ENCODE measurements at regions not wholly inside any gene's neighbourhood (a gene's known extent, or its start where the extent isn't known, plus 50 kb on each side); places are given as distances from the start of the nearest gene placed in this dataset.
A peak's percentile ranks its signal among the peaks of the same experiment; 100 is the strongest.
"Not testable (repeated sequence)": the region's sequence is repeated elsewhere in the genome, so short reads cannot be mapped to it uniquely, and the experiment has no call there.

DNA sequence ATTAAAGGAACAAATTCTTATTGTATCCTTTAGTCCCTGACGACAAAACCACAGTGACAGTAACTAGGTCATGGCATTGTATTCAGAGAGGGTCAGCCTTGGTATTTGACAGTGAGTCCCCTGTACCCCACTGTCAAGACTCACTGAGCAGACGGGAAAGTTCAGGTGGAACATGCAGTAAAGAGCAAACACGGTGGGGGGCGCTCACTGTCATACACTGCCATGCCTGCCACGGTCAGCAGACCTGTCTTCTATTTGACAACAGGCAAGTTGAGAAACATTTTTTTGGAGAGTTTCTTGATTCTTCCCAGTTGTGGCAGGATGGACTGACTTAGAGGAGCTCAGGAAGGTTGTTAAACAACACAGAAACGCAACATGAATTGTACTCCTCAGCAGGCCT lies 681.6 kb downstream of the KCNJ18 start:
- Mint-ChIP-seq H3K27me3 (ENCODE audit: insufficient read depth, low read depth) (no peaks in the 10 kb centered on the region), H3K36me3 (no peaks in the 10 kb centered on the region), H3K9me3 (peaks cover 45% of the 10 kb centered on the region), H3K27ac (no peak overlapping the region), H3K4me1 (no peaks in the 10 kb centered on the region), H3K4me3 (no peak overlapping the region)
- Histone ChIP-seq H4K20me1 (ENCODE audit: low read depth) (no peaks in the 10 kb centered on the region), H3K27me3 (no peaks in the 10 kb centered on the region), H3F3A (ENCODE audit: low read depth) (no peaks in the 10 kb centered on the region), H3K27ac (no peak overlapping the region), H3K79me2 (ENCODE audit: low read depth) (no peaks in the 10 kb centered on the region), H3K4me1 (no peaks in the 10 kb centered on the region), H3K4me3 (no peak overlapping the region), H3K9ac (no peak overlapping the region), H3K9me3 (ENCODE audit: low read depth) (peaks cover 9% of the 10 kb centered on the region), H2AFZ (replicated peaks) (no peak overlapping the region), H3K36me3 (no peaks in the 10 kb centered on the region), H3K4me2 (no peak overlapping the region)
- no peak for TF ChIP-seq EZH2 (IDR thresholded peaks at IDR 0.05)
- TF ChIP-seq, protein P1, sequence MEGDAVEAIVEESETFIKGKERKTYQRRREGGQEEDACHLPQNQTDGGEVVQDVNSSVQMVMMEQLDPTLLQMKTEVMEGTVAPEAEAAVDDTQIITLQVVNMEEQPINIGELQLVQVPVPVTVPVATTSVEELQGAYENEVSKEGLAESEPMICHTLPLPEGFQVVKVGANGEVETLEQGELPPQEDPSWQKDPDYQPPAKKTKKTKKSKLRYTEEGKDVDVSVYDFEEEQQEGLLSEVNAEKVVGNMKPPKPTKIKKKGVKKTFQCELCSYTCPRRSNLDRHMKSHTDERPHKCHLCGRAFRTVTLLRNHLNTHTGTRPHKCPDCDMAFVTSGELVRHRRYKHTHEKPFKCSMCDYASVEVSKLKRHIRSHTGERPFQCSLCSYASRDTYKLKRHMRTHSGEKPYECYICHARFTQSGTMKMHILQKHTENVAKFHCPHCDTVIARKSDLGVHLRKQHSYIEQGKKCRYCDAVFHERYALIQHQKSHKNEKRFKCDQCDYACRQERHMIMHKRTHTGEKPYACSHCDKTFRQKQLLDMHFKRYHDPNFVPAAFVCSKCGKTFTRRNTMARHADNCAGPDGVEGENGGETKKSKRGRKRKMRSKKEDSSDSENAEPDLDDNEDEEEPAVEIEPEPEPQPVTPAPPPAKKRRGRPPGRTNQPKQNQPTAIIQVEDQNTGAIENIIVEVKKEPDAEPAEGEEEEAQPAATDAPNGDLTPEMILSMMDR (IDR thresholded peaks at IDR 0.05) = no peak
- no peak for TF ChIP-seq EZH2phosphoT487 (IDR thresholded peaks at IDR 0.05)
- no peak for DNase-seq (ENCODE audit: low spot score)

DNA sequence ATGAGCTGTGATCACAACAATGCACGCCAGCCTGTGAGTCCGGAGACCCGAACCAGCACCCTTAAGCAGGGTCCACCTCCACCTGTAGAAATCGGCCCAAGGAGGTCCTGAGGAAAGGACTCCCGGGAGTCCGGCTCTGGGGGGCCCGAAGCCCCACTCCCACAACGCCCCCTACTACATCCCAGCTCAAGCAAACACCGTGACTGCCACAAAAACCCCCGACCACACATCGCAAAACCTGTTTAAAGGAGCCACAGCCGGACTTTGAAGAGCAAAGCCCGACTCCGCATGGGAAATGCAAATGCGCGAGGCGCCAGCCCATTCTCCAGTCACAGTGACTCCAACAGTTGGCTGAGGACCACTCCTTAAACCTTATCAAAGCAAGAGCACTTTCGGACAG lies 682.4 kb downstream of the KCNJ18 start:
- H3K36me3 Mint-ChIP-seq = no peaks in the 10 kb centered on the region
- H3K4me2 ChIP-seq = no peak overlapping the region
- no peak overlapping the region for H3K9ac ChIP-seq
- H3K4me1 Mint-ChIP-seq = no peaks in the 10 kb centered on the region
- H3K79me2 ChIP-seq (ENCODE audit: low read depth) = no peaks in the 10 kb centered on the region
- H3K27ac Mint-ChIP-seq = no peak overlapping the region
- H3F3A ChIP-seq (ENCODE audit: low read depth) = no peaks in the 10 kb centered on the region
- no peak for DNase-seq (ENCODE audit: low spot score)
- H3K9me3 Mint-ChIP-seq = peaks cover 42% of the 10 kb centered on the region
- H3K4me3 ChIP-seq = no peak overlapping the region
- H4K20me1 ChIP-seq (ENCODE audit: low read depth) = no peaks in the 10 kb centered on the region
- H3K27me3 Mint-ChIP-seq (ENCODE audit: insufficient read depth, low read depth) = no peaks in the 10 kb centered on the region
- TF ChIP-seq EZH2 (IDR thresholded peaks at IDR 0.05) (no peak), EZH2phosphoT487 (IDR thresholded peaks at IDR 0.05) (no peak)
- TF ChIP-seq, protein P1 (IDR thresholded peaks at IDR 0.05) = no peak
- peak overlapping the region; percentile 30 for H3K4me3 Mint-ChIP-seq
- H2AFZ ChIP-seq (replicated peaks) = no peak overlapping the region
- H3K4me1 ChIP-seq = no peaks in the 10 kb centered on the region
- no peak overlapping the region for H3K27ac ChIP-seq
- H3K36me3 ChIP-seq = no peaks in the 10 kb centered on the region
- peaks cover 2% of the 10 kb centered on the region for H3K9me3 ChIP-seq (ENCODE audit: low read depth)
- no peaks in the 10 kb centered on the region for H3K27me3 ChIP-seq

DNA sequence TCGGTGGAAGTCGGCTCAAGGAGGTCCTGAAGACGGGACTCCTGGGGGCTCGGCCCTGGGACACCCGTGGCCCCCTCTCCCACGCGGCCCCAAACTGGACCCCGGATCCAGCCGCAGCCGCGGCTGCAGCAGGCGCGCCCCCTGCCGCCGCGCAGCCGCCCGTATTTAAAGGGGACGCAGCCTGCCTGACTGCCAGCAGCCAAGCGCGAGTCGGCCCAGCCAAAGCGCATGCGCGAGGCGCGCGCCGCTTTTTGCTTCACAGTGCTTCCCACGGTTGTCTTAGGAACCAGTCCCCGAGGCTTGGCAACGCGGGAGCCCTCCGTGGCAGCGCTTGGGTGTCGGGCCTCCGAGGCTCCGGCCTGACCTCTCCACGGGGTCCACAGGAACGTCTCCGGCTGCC lies 684.4 kb downstream of the KCNJ18 start:
- H3F3A ChIP-seq (ENCODE audit: low read depth); H3K4me3 ChIP-seq; H3K27ac ChIP-seq; H3K36me3 Mint-ChIP-seq; H2AFZ ChIP-seq (replicated peaks); H3K4me3 Mint-ChIP-seq; DNase-seq (ENCODE audit: low spot score); H3K4me2 ChIP-seq; H4K20me1 ChIP-seq (ENCODE audit: low read depth); H3K9me3 ChIP-seq (ENCODE audit: low read depth); H3K79me2 ChIP-seq (ENCODE audit: low read depth); H3K27ac Mint-ChIP-seq; H3K4me1 Mint-ChIP-seq; H3K27me3 ChIP-seq; H3K9ac ChIP-seq; H3K4me1 ChIP-seq; H3K27me3 Mint-ChIP-seq (ENCODE audit: insufficient read depth, low read depth); H3K36me3 ChIP-seq: not testable (repeated sequence)
- H3K9me3 Mint-ChIP-seq = peaks cover 27% of the 10 kb centered on the region

- not testable (repeated sequence) for H3K4me2 ChIP-seq; H3K4me1 ChIP-seq; H3K4me3 ChIP-seq; H3K27ac ChIP-seq; H3K27ac Mint-ChIP-seq; H3K9ac ChIP-seq; H3K36me3 ChIP-seq; H2AFZ ChIP-seq (replicated peaks); H3K36me3 Mint-ChIP-seq; H3K27me3 ChIP-seq; H3K4me3 Mint-ChIP-seq; H3K27me3 Mint-ChIP-seq (ENCODE audit: insufficient read depth, low read depth); DNase-seq (ENCODE audit: low spot score); H3F3A ChIP-seq (ENCODE audit: low read depth); H4K20me1 ChIP-seq (ENCODE audit: low read depth); H3K79me2 ChIP-seq (ENCODE audit: low read depth); H3K4me1 Mint-ChIP-seq; H3K9me3 ChIP-seq (ENCODE audit: low read depth)
- H3K9me3 Mint-ChIP-seq = peaks cover 13% of the 10 kb centered on the region
These were observed 686.4 kb downstream of the KCNJ18 start for GRCh38 chr17:22378748-22379147.

DNA sequence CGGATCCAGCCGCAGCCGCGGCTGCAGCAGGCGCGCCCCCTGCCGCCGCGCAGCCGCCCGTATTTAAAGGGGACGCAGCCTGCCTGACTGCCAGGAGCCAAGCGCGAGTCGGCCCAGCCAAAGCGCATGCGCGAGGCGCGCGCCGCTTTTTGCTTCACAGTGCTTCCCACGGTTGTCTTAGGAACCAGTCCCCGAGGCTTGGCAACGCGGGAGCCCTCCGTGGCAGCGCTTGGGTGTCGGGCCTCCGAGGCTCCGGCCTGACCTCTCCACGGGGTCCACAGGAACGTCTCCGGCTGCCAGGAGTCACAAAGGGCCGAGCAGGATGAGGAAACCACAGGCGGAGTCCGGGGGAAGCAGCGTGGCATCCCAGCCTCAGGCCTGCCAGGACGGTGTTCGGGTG lies 689.3 kb downstream of the KCNJ18 start:
- not testable (repeated sequence) for H3F3A ChIP-seq (ENCODE audit: low read depth); H3K36me3 Mint-ChIP-seq; H3K9ac ChIP-seq; H3K27ac Mint-ChIP-seq; H3K4me3 Mint-ChIP-seq; H3K79me2 ChIP-seq (ENCODE audit: low read depth); H3K27ac ChIP-seq; H3K9me3 ChIP-seq (ENCODE audit: low read depth); H3K4me1 Mint-ChIP-seq; H3K36me3 ChIP-seq; H2AFZ ChIP-seq (replicated peaks); H3K4me3 ChIP-seq; H3K27me3 Mint-ChIP-seq (ENCODE audit: insufficient read depth, low read depth); H3K4me2 ChIP-seq; H3K27me3 ChIP-seq; H3K4me1 ChIP-seq; H4K20me1 ChIP-seq (ENCODE audit: low read depth); H3K9me3 Mint-ChIP-seq; DNase-seq (ENCODE audit: low spot score)

- not testable (repeated sequence) for H3K36me3 ChIP-seq; H3K4me1 ChIP-seq; H2AFZ ChIP-seq (replicated peaks); H3K27ac ChIP-seq; H3K4me1 Mint-ChIP-seq; H3K9me3 ChIP-seq (ENCODE audit: low read depth); H3K4me3 ChIP-seq; H4K20me1 ChIP-seq (ENCODE audit: low read depth); H3K27me3 ChIP-seq; DNase-seq (ENCODE audit: low spot score); H3K36me3 Mint-ChIP-seq; H3K9ac ChIP-seq; H3K9me3 Mint-ChIP-seq; H3K27me3 Mint-ChIP-seq (ENCODE audit: insufficient read depth, low read depth); H3F3A ChIP-seq (ENCODE audit: low read depth); H3K4me3 Mint-ChIP-seq; H3K27ac Mint-ChIP-seq; H3K79me2 ChIP-seq (ENCODE audit: low read depth); H3K4me2 ChIP-seq
These were observed 691.6 kb downstream of the KCNJ18 start for GRCh38 chr17:22383772-22384460.

DNA sequence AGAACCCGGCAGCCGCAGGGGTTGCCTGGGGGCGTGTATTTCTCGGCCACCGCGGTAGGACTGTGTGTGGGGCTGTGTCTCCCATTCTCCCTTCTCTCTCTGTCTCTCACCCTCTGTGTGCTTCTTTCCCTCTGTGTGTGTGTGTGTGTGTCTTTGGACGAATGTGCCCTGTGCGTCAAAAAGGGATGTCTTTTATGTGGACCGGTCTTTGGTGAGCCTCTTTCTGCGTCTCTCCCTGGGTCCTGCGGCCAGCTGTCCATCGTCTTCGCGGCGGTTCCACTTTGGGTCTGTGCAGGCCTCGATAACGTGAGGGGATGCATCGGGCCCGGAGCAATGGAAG lies 692.1 kb downstream of the KCNJ18 start:
- H3K4me1 Mint-ChIP-seq, H3K9ac ChIP-seq: not testable (repeated sequence)

More for the DNA sequence above, 692.1 kb downstream of the KCNJ18 start:
- H2AFZ ChIP-seq (replicated peaks); H3K27ac Mint-ChIP-seq; H3K4me3 Mint-ChIP-seq; H3K9me3 ChIP-seq (ENCODE audit: low read depth); H3K36me3 Mint-ChIP-seq; H3K27ac ChIP-seq; H3K4me1 ChIP-seq; H3K4me3 ChIP-seq; H4K20me1 ChIP-seq (ENCODE audit: low read depth); H3K79me2 ChIP-seq (ENCODE audit: low read depth); H3K27me3 ChIP-seq; H3K9me3 Mint-ChIP-seq; H3K36me3 ChIP-seq; H3K27me3 Mint-ChIP-seq (ENCODE audit: insufficient read depth, low read depth); H3K4me2 ChIP-seq; DNase-seq (ENCODE audit: low spot score); H3F3A ChIP-seq (ENCODE audit: low read depth): not testable (repeated sequence)

Data from neural progenitor cell (in vitro differentiated cells).